NCI-H82 treated with DMSO at 0.1 percent for 48 hours (cell line): ENCODE measurements at regions not wholly inside any gene's neighbourhood (a gene's known extent, or its start where the extent isn't known, plus 50 kb on each side); places are given as distances from the start of the nearest gene placed in this dataset.
"Not testable (repeated sequence)": the region's sequence is repeated elsewhere in the genome, so short reads cannot be mapped to it uniquely, and the experiment has no call there.

ENCODE experiments used
- DNase-seq: peaks from one replicate; lab custom pipeline; 2025; ENCODE audit not compliant: unreplicated experiment; lab: John Stamatoyannopoulos, UW

- not testable (repeated sequence) for DNase-seq
Measured at GRCh38 chr2:185988907-185989306, 250.3 kb downstream of the FSIP2 start.

- no peak for DNase-seq
Measured at GRCh38 chr2:185990861-185991525, 252.4 kb downstream of the FSIP2 start.

GRCh38 chr2:185998562-185999070 is 260.0 kb downstream of the FSIP2 start:
- DNase-seq = no peak

- no peak for DNase-seq
Measured at GRCh38 chr2:186009341-186009740, 270.7 kb downstream of the FSIP2 start.

GRCh38 chr2:186017278-186017677 is 278.7 kb downstream of the FSIP2 start:
- DNase-seq = no peak

GRCh38 chr2:186024921-186025320 is 286.3 kb downstream of the FSIP2 start:
- no peak for DNase-seq

- no peak for DNase-seq
Measured at GRCh38 chr2:186027922-186028321, 289.3 kb downstream of the FSIP2 start.

GRCh38 chr2:186031229-186031628 is 292.6 kb downstream of the FSIP2 start:
- DNase-seq = no peak

- DNase-seq = no peak
Measured at GRCh38 chr2:186032102-186032738, 293.6 kb downstream of the FSIP2 start.

- no peak for DNase-seq
Measured at GRCh38 chr2:186032930-186033329, 294.3 kb downstream of the FSIP2 start.

GRCh38 chr2:186033541-186033940 is 294.9 kb downstream of the FSIP2 start:
- DNase-seq = no peak

- DNase-seq = no peak
Measured at GRCh38 chr2:186036862-186037449, 298.4 kb downstream of the FSIP2 start.

GRCh38 chr2:186042207-186043028 is 303.8 kb downstream of the FSIP2 start:
- no peak for DNase-seq

GRCh38 chr2:186044761-186045160 is 306.2 kb downstream of the FSIP2 start:
- no peak for DNase-seq

- no peak for DNase-seq
Measured at GRCh38 chr2:186052930-186053329, 314.3 kb downstream of the FSIP2 start.

GRCh38 chr2:186058614-186059013 is 320.0 kb downstream of the FSIP2 start:
- DNase-seq = peak; percentile 45

- DNase-seq = peak; percentile 71
Measured at GRCh38 chr2:186059096-186059495, 320.5 kb downstream of the FSIP2 start.

- no peak for DNase-seq
Measured at GRCh38 chr2:186060744-186061440, 322.3 kb downstream of the FSIP2 start.

- DNase-seq = no peak
Measured at GRCh38 chr2:186064507-186064906, 325.9 kb downstream of the FSIP2 start.

GRCh38 chr2:186065491-186065890 is 326.9 kb downstream of the FSIP2 start:
- no peak for DNase-seq
